Stimulated activated CD8-positive, alpha-beta memory T cell treated with anti-CD3 and anti-CD28 coated beads, Interleukin-2, amount 100 ng/mL, for 48 hours (primary cell): ENCODE measurements at regions not wholly inside any gene's neighbourhood (a gene's known extent, or its start where the extent isn't known, plus 50 kb on each side); places are given as distances from the start of the nearest gene placed in this dataset.

Experiments used
- DNase-seq, 2 donors: peaks; one replicate each; pipeline ENCODE4 v3.0.0-alpha.2; 2020; ENCODE audit warnings: low read depth in 2 of 2

- DNase-seq, result no peak
Observed at GRCh38 chr4:110778521-110778920, 155.6 kb upstream of the PITX2 start.

- no peak for DNase-seq
Observed at GRCh38 chr4:110780538-110780937, 157.7 kb upstream of the PITX2 start.

GRCh38 chr4:110781944-110782343 is 159.1 kb upstream of the PITX2 start:
- no peak for DNase-seq

- DNase-seq, result no peak
Observed at GRCh38 chr4:110787109-110787508, 164.2 kb upstream of the PITX2 start.

GRCh38 chr4:110787707-110788106 is 164.8 kb upstream of the PITX2 start:
- no peak for DNase-seq

GRCh38 chr4:110788302-110788701 is 165.4 kb upstream of the PITX2 start:
- no peak for DNase-seq

- no peak for DNase-seq
Observed at GRCh38 chr4:110792036-110792435, 169.2 kb upstream of the PITX2 start.

- DNase-seq, result no peak
Observed at GRCh38 chr4:110793381-110793801, 170.5 kb upstream of the PITX2 start.

- DNase-seq, result no peak
Observed at GRCh38 chr4:110793890-110794554, 171.1 kb upstream of the PITX2 start.

GRCh38 chr4:110795971-110796370 is 173.1 kb upstream of the PITX2 start:
- DNase-seq, result no peak

GRCh38 chr4:110797486-110797885 is 174.6 kb upstream of the PITX2 start:
- DNase-seq, result no peak

GRCh38 chr4:110798687-110799086 is 175.8 kb upstream of the PITX2 start:
- no peak for DNase-seq

- no peak for DNase-seq
Observed at GRCh38 chr4:110799211-110799610, 176.3 kb upstream of the PITX2 start.

- DNase-seq, result no peak
Observed at GRCh38 chr4:110801591-110801990, 178.7 kb upstream of the PITX2 start.

GRCh38 chr4:110808351-110808878 is 185.5 kb upstream of the PITX2 start:
- no peak for DNase-seq

GRCh38 chr4:110815950-110816349 is 193.1 kb upstream of the PITX2 start:
- no peak for DNase-seq

- DNase-seq, result no peak
Observed at GRCh38 chr4:110816367-110816766, 193.5 kb upstream of the PITX2 start.

GRCh38 chr4:110821186-110821585 is 198.3 kb upstream of the PITX2 start:
- DNase-seq, result no peak

- no peak for DNase-seq
Observed at GRCh38 chr4:110823251-110823650, 200.4 kb upstream of the PITX2 start.

- no peak for DNase-seq
Observed at GRCh38 chr4:110824344-110824743, 201.5 kb upstream of the PITX2 start.

- DNase-seq, result no peak
Observed at GRCh38 chr4:110826656-110827055, 203.8 kb upstream of the PITX2 start.

- DNase-seq, result no peak
Observed at GRCh38 chr4:110830461-110830860, 207.6 kb upstream of the PITX2 start.

- no peak for DNase-seq
Observed at GRCh38 chr4:110837896-110838450, 215.1 kb upstream of the PITX2 start.

GRCh38 chr4:110840221-110840654 is 217.4 kb upstream of the PITX2 start:
- no peak for DNase-seq
